ENCODE measurements at regions not wholly inside any gene's neighbourhood (a gene's known extent, or its start where the extent isn't known, plus 50 kb on each side); places are given as distances from the start of the nearest gene placed in this dataset.

DNA sequence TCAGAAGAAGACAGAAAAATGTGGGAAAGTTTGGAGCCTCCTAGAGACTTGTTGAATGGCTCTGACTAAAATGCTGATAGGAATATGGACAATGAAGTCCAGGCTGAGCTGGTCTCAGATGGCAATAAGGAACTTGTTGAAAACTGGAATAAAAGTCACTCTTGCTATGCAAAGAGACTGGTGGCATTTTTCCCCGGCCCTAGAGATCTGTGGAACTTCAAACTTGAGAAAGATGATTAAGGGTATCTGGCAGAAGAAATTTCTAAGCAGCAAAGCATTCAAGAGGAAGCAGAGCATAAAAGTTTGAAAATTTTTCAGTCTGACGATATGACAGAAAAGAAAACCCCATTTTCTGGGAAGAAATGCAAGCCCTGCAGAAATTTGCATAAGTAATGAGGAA lies 159.3 kb downstream of the MREG start:
- TF ChIP-seq POLR2A (IDR thresholded peaks at IDR 0.05) (no peak), POLR2AphosphoS5 (IDR thresholded peaks at IDR 0.05) (no peak)
